GM23248 (cell line): ENCODE measurements at regions not wholly inside any gene's neighbourhood (a gene's known extent, or its start where the extent isn't known, plus 50 kb on each side); places are given as distances from the start of the nearest gene placed in this dataset.
A peak's percentile ranks its signal among the peaks of the same experiment; 100 is the strongest.

Source experiments
- DNase-seq: peaks from one replicate; pipeline ENCODE4 v3.0.0-alpha.2; 2015
- H2AFZ ChIP-seq: fragments of 200-600 bp; sonication (generic); 2 replicates; pipeline ENCODE4 v1.6.1; 2016; ENCODE audit warnings: antibody characterized with exemption
- H3F3A ChIP-seq: fragments of 200-600 bp; sonication (generic); 2 replicates; pipeline ENCODE4 v1.6.1; 2016; ENCODE audit warnings: mild to moderate bottlenecking, antibody characterized with exemption, mixed run types; ENCODE audit not compliant: insufficient read depth
- H3K27ac ChIP-seq: fragments of 200-600 bp; sonication (generic); 2 replicates; pipeline ENCODE4 v1.5.1; 2016; ENCODE audit warnings: mild to moderate bottlenecking
- H3K27me3 ChIP-seq: fragments of 200-600 bp; sonication (generic); replicated peaks from 2 replicates; pipeline ENCODE4 v1.6.1; 2016; ENCODE audit warnings: mild to moderate bottlenecking; ENCODE audit not compliant: insufficient read depth
- H3K36me3 ChIP-seq: fragments of 200-600 bp; sonication (generic); 2 replicates; pipeline ENCODE4 v1.6.1; 2016; ENCODE audit warnings: low read depth, mild to moderate bottlenecking
- H3K4me1 ChIP-seq: fragments of 200-600 bp; sonication (generic); 2 replicates; pipeline ENCODE4 v1.6.1; 2016; ENCODE audit warnings: mild to moderate bottlenecking; ENCODE audit not compliant: insufficient read depth
- H3K4me2 ChIP-seq: fragments of 200-600 bp; sonication (generic); one replicate; pipeline ENCODE4 v1.6.1; 2016; ENCODE audit warnings: mild to moderate bottlenecking; ENCODE audit not compliant: unreplicated experiment
- H3K4me3 ChIP-seq: fragments of 200-600 bp; sonication (generic); 2 replicates; pipeline ENCODE4 v1.5.1; 2016; ENCODE audit warnings: mild to moderate bottlenecking
- H3K79me2 ChIP-seq: fragments of 200-600 bp; sonication (generic); 2 replicates; pipeline ENCODE4 v1.6.1; 2016; ENCODE audit warnings: mild to moderate bottlenecking; ENCODE audit not compliant: insufficient read depth
- H3K9ac ChIP-seq: fragments of 200-600 bp; sonication (generic); 2 replicates; pipeline ENCODE4 v1.6.1; 2016; ENCODE audit warnings: mild to moderate bottlenecking
- H3K9me2 ChIP-seq: fragments of 200-600 bp; sonication (generic); 2 replicates; pipeline ENCODE4 v1.6.1; 2016; ENCODE audit warnings: mixed run types, mild to moderate bottlenecking, moderate library complexity; ENCODE audit not compliant: insufficient read depth
- H3K9me3 ChIP-seq: fragments of 200-600 bp; sonication (generic); one replicate; pipeline ENCODE4 v1.6.1; 2017; ENCODE audit warnings: low read depth
- H4K20me1 ChIP-seq: fragments of 200-600 bp; sonication (generic); 2 replicates; pipeline ENCODE4 v1.6.0; 2016; ENCODE audit not compliant: insufficient read depth
- EZH2 ChIP-seq: fragments of 200-600 bp; sonication (generic); IDR thresholded peaks from 2 replicates; pipeline ENCODE4 v1.6.1; 2018; ENCODE audit warnings: antibody characterized with exemption, mild to moderate bottlenecking; ENCODE audit not compliant: insufficient read depth, poor library complexity, severe bottlenecking
- EZH2phosphoT487 ChIP-seq: fragments of 200-600 bp; sonication (generic); IDR thresholded peaks from 2 replicates; pipeline ENCODE4 v1.6.1; 2018; ENCODE audit warnings: antibody characterized with exemption, moderate library complexity, mild to moderate bottlenecking, low read depth; ENCODE audit not compliant: insufficient read depth
- WGBS, 2 experiments: methylation state at CpG; one replicate each; pipeline ENCODE4 v1.1.6; 2015 to 2017; ENCODE audit warnings: low lambda C conversion rate in 2 of 2, low coverage in 1 of 2; ENCODE audit errors: missing lambda C conversion rate in 2 of 2; 5-methylcytosine and 5-hydroxymethylcytosine counted together
- in situ Hi-C: fragments of 300-500 bp; cut with MboI; formaldehyde crosslinking; loops from 2 replicates; pipeline ENCODE4 v1.15.0; 2020

DNA sequence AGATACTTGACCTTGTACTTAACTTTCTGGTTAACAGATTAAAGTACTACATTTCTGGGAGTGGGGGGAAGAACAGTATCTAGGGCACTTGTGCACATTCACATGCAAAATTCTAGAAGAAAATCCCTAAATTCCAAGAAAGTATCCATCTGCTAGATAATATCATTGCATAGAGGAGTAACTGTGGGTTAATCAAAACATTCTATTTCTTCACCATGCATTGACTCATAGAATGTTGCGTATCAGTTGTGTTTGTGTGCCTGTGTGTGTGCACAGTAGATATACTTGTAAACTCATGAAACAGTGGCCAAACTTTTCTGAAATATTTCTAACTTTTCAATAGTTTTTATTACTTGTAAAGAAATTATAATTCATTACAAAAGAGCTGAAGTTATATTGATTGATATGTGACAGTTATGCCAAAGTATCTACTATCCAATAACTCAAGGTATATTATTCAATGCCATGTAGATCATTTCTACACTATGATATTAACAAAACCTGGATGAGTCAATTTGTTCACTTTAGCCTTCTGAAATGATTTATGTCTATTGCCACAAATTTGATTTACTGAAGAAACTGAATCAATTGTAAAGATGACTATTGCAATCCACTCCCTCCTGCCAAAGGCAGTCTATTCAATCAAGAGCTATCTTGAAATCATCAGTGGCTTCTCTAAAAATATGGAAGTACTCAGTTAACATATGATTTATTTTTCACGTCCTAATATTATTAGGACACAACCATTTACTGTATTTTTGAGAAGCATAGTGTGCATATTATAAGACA lies 756.7 kb upstream of the ARGLU1 start:
- in situ Hi-C loops: no loop called here
- no peak overlapping the region for H2AFZ ChIP-seq
- no peaks in the 10 kb centered on the region for H3K9me3 ChIP-seq
- H3K4me1 ChIP-seq: no peaks in the 10 kb centered on the region
- H3K9me2 ChIP-seq: peaks cover 2% of the 10 kb centered on the region; the same call in 1 of the 2 replicates
- no peak overlapping the region for H3K4me2 ChIP-seq
- no peak overlapping the region for H3K4me3 ChIP-seq
- no peak overlapping the region for H3K27ac ChIP-seq
- 55 to 58% methylated on average over 2 of the region's 2 CpGs for WGBS, 2 experiments
- no peaks in the 10 kb centered on the region for H3F3A ChIP-seq
- no peaks in the 10 kb centered on the region; the same call in 1 of the 2 replicates for H3K79me2 ChIP-seq
- no peak overlapping the region for H3K9ac ChIP-seq
- no peaks in the 10 kb centered on the region for H3K36me3 ChIP-seq
- no peak for DNase-seq
- no peaks in the 10 kb centered on the region for H3K27me3 ChIP-seq
- H4K20me1 ChIP-seq: no peaks in the 10 kb centered on the region; the same call in 1 of the 2 replicates
- TF ChIP-seq EZH2phosphoT487: no peak
- TF ChIP-seq EZH2: no peak

DNA sequence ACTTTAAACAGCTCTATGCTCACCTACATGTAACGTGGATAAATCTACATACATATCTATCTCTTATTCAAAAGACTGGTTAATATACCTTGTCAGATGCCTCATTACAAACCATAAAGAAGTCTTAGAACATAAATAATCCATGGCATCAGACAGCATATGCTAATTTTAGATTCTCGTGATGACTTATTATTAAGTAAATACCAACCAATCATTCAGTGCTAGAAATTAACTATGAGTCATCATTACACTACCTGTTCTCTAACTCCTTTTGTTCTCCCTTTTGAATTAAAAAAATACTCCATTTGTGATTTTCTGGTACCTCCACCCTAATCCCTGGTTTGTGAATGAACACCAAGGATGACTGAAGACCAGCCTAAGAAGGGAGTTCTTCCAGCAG lies 754.3 kb upstream of the ARGLU1 start:
- H3K27ac ChIP-seq: no peak overlapping the region
- H3K4me1 ChIP-seq: no peaks in the 10 kb centered on the region
- DNase-seq: no peak
- no peaks in the 10 kb centered on the region for H3F3A ChIP-seq
- H3K4me2 ChIP-seq: no peak overlapping the region
- TF ChIP-seq EZH2phosphoT487 (no peak), EZH2 (no peak)
- WGBS, 2 experiments: 90 to 95% methylated on average over 2 of the region's 2 CpGs
- H3K79me2 ChIP-seq: no peaks in the 10 kb centered on the region; the same call in 1 of the 2 replicates
- peaks cover 2% of the 10 kb centered on the region; the same call in 1 of the 2 replicates for H3K9me2 ChIP-seq
- no peak overlapping the region for H3K4me3 ChIP-seq
- H3K9ac ChIP-seq: no peak overlapping the region
- no peaks in the 10 kb centered on the region for H3K36me3 ChIP-seq
- in situ Hi-C loops: no loop called here
- H2AFZ ChIP-seq: no peak overlapping the region
- no peaks in the 10 kb centered on the region for H3K27me3 ChIP-seq
- H3K9me3 ChIP-seq: no peaks in the 10 kb centered on the region
- H4K20me1 ChIP-seq: no peaks in the 10 kb centered on the region; the same call in 1 of the 2 replicates

DNA sequence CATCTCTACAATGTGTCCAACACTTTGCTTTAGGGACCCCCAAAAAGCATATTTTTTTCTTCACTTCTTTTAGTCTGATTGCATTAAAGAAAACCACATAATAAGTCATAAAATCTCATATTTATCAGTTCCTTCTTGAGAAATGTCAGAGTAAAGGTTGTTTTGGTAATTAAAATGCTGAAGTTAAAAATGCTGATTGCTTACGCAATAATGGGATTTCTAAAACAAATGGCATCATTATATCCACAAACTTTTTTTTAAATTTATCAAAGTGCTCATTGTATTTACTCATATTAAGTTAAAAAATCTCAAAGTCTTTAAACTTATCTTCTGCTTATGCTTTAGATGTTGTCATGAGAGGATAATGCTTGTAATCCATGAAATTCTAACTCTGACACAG lies 737.2 kb upstream of the ARGLU1 start:
- H3K27me3 ChIP-seq: no peaks in the 10 kb centered on the region
- H2AFZ ChIP-seq: no peak overlapping the region
- no peak for DNase-seq
- no peak overlapping the region for H3K9ac ChIP-seq
- no peaks in the 10 kb centered on the region for H3F3A ChIP-seq
- no peak for TF ChIP-seq EZH2phosphoT487
- TF ChIP-seq EZH2: no peak
- 81 to 92% methylated on average over 1 of the region's 1 CpG for WGBS, 2 experiments
- no peaks in the 10 kb centered on the region for H3K9me2 ChIP-seq
- peaks cover 3% of the 10 kb centered on the region; the same call in 1 of the 2 replicates for H3K79me2 ChIP-seq
- no peaks in the 10 kb centered on the region for H4K20me1 ChIP-seq
- H3K4me1 ChIP-seq: peaks cover 5% of the 10 kb centered on the region
- H3K27ac ChIP-seq: no peak overlapping the region
- no peaks in the 10 kb centered on the region for H3K36me3 ChIP-seq
- in situ Hi-C loops: no loop called here
- H3K9me3 ChIP-seq: no peaks in the 10 kb centered on the region
- H3K4me2 ChIP-seq: no peak overlapping the region
- no peak overlapping the region for H3K4me3 ChIP-seq

- Histone ChIP-seq H3K9ac (no peak overlapping the region), H3K9me2 (no peaks in the 10 kb centered on the region), H3K79me2 (peaks cover 3% of the 10 kb centered on the region; the same call in 1 of the 2 replicates), H3K9me3 (no peaks in the 10 kb centered on the region), H3K27ac (no peak overlapping the region), H3K36me3 (no peaks in the 10 kb centered on the region), H3F3A (no peaks in the 10 kb centered on the region), H2AFZ (no peak overlapping the region), H3K4me3 (no peak overlapping the region), H3K4me2 (no peak overlapping the region), H4K20me1 (no peaks in the 10 kb centered on the region), H3K27me3 (no peaks in the 10 kb centered on the region), H3K4me1 (peaks cover 5% of the 10 kb centered on the region)
- 58 to 59% methylated on average over 4 of the region's 4 CpGs for WGBS, 2 experiments
- TF ChIP-seq EZH2: no peak
- no peak for TF ChIP-seq EZH2phosphoT487
- in situ Hi-C loops: no loop called here
- DNase-seq: peak; percentile 29
Observed at GRCh38 chr13:107301724-107302374, 733.9 kb upstream of the ARGLU1 start.
